ENCODE measurements at regions not wholly inside any gene's neighbourhood (a gene's known extent, or its start where the extent isn't known, plus 50 kb on each side); places are given as distances from the start of the nearest gene placed in this dataset.
A peak's percentile ranks its signal among the peaks of the same experiment; 100 is the strongest.

DNA sequence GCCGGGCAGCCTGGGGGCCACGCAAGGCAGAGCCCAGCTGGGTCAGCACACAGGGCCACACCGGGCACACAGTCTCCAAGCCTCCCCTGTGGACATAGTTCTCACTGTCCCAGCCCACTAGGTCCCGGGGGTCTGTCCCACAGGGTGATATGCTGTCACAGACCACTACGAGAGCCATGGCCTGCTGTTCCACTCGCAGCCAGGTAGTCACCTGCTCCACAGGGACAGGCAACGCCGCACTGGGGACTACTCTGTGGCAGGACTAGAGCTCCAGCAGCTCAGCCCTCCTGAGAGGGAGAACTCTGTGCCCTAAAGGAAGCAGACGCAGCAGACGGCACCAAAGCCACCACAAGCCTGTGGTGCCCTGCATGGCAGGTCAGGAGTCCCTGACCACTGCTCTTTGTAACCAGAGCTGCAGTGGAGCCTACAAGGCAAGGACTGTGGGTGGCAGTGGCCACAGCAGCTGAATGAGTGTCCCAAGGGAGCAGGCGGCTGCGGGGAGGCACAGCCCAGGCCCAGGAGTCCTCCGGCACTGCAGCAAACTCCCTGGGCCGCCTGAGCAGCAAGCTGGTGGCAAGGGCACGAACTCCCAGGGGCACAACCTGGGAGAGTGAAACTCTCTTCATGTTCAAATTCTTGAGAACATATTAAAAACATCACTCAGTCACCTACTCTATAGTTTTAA, 171.2 kb upstream of the GRK3 start:
- peaks cover 95% of the 10 kb centered on the region for H3K4me1 ChIP-seq (ENCODE audit: insufficient read depth, low read length)
- H3K4me3 ChIP-seq (replicated peaks in 1 of 3; ENCODE audit: insufficient read depth in 1 of 3, low read depth in 2 of 3, low read length in 3 of 3): no peak overlapping the region
- FAIRE-seq (no peak), ATAC-seq (no peak), DNase-seq (ENCODE audit: low spot score) (no peak)
- BruUV-seq (replicated peaks): no TSS peak
- CTCF ChIA-PET (ENCODE audit: low intra/inter-chr PET ratio, low total read pairs): no interaction called here
- no peak overlapping the region for H3K27ac ChIP-seq (ENCODE audit: extremely low read length, insufficient read depth, low read length)
- intact Hi-C loops (cut with micrococcal nuclease; ENCODE audit: unreplicated experiment) (no loop called here), in situ Hi-C loops (cut with HindIII; ENCODE audit: extremely low pct_ligation_motif_present, low pct_unique_long_range_greater_than_20kb) (no loop called here)
- H3K9ac ChIP-seq (ENCODE audit: insufficient read depth, low read depth, low read length): no peak overlapping the region
- 91% methylated on average over 8 of the region's 15 CpGs for WGBS (ENCODE audit: low lambda C conversion rate)
- H3K79me2 ChIP-seq (ENCODE audit: insufficient read depth, low read length): peaks cover 87% of the 10 kb centered on the region
- H2AFZ ChIP-seq (ENCODE audit: low read length): no peak overlapping the region
- no peaks in the 10 kb centered on the region for H3K36me3 ChIP-seq (replicated peaks in 1 of 2; ENCODE audit: control insufficient read depth in 1 of 2, insufficient read depth in 2 of 2, low read length in 2 of 2)
- no peak overlapping the region for H3K4me2 ChIP-seq (ENCODE audit: low read depth, low read length)
- TF ChIP-seq ZNF543 (CRISPR knock-in tag; IDR thresholded peaks at IDR 0.05): peak; percentile 98
- TF ChIP-seq ZNF713 (CRISPR knock-in tag; IDR thresholded peaks at IDR 0.05): no peak
- TF ChIP-seq ZNF878 (CRISPR knock-in tag; IDR thresholded peaks at IDR 0.05): no peak
- TF ChIP-seq, protein P1, sequence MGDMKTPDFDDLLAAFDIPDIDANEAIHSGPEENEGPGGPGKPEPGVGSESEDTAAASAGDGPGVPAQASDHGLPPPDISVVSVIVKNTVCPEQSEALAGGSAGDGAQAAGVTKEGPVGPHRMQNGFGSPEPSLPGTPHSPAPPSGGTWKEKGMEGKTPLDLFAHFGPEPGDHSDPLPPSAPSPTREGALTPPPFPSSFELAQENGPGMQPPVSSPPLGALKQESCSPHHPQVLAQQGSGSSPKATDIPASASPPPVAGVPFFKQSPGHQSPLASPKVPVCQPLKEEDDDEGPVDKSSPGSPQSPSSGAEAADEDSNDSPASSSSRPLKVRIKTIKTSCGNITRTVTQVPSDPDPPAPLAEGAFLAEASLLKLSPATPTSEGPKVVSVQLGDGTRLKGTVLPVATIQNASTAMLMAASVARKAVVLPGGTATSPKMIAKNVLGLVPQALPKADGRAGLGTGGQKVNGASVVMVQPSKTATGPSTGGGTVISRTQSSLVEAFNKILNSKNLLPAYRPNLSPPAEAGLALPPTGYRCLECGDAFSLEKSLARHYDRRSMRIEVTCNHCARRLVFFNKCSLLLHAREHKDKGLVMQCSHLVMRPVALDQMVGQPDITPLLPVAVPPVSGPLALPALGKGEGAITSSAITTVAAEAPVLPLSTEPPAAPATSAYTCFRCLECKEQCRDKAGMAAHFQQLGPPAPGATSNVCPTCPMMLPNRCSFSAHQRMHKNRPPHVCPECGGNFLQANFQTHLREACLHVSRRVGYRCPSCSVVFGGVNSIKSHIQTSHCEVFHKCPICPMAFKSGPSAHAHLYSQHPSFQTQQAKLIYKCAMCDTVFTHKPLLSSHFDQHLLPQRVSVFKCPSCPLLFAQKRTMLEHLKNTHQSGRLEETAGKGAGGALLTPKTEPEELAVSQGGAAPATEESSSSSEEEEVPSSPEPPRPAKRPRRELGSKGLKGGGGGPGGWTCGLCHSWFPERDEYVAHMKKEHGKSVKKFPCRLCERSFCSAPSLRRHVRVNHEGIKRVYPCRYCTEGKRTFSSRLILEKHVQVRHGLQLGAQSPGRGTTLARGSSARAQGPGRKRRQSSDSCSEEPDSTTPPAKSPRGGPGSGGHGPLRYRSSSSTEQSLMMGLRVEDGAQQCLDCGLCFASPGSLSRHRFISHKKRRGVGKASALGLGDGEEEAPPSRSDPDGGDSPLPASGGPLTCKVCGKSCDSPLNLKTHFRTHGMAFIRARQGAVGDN (CRISPR knock-in tag; IDR thresholded peaks at IDR 0.05): peak; percentile 18; the same call in 1 of the 2 replicates
- TF ChIP-seq, protein P2, sequence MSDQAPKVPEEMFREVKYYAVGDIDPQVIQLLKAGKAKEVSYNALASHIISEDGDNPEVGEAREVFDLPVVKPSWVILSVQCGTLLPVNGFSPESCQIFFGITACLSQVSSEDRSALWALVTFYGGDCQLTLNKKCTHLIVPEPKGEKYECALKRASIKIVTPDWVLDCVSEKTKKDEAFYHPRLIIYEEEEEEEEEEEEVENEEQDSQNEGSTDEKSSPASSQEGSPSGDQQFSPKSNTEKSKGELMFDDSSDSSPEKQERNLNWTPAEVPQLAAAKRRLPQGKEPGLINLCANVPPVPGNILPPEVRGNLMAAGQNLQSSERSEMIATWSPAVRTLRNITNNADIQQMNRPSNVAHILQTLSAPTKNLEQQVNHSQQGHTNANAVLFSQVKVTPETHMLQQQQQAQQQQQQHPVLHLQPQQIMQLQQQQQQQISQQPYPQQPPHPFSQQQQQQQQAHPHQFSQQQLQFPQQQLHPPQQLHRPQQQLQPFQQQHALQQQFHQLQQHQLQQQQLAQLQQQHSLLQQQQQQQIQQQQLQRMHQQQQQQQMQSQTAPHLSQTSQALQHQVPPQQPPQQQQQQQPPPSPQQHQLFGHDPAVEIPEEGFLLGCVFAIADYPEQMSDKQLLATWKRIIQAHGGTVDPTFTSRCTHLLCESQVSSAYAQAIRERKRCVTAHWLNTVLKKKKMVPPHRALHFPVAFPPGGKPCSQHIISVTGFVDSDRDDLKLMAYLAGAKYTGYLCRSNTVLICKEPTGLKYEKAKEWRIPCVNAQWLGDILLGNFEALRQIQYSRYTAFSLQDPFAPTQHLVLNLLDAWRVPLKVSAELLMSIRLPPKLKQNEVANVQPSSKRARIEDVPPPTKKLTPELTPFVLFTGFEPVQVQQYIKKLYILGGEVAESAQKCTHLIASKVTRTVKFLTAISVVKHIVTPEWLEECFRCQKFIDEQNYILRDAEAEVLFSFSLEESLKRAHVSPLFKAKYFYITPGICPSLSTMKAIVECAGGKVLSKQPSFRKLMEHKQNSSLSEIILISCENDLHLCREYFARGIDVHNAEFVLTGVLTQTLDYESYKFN (CRISPR knock-in tag; conservative IDR thresholded peaks at IDR 0.05): no peak
- no peak for TF ChIP-seq FLYWCH1 (CRISPR knock-in tag; IDR thresholded peaks at IDR 0.05)
- no peaks in the 10 kb centered on the region for H3K27me3 ChIP-seq (ENCODE audit: control insufficient read depth in 1 of 2, insufficient read depth in 2 of 2, low read length in 2 of 2)
- H4K20me1 ChIP-seq (ENCODE audit: insufficient read depth, low read length): peaks cover 37% of the 10 kb centered on the region
- POLR2A ChIA-PET: no interaction called here
- H3K9me3 ChIP-seq (ENCODE audit: low read length): no peaks in the 10 kb centered on the region

Data from HepG2 (cell line).